ENCODE measurements at regions not wholly inside any gene's neighbourhood (a gene's known extent, or its start where the extent isn't known, plus 50 kb on each side); places are given as distances from the start of the nearest gene placed in this dataset.
"Not testable (repeated sequence)": the region's sequence is repeated elsewhere in the genome, so short reads cannot be mapped to it uniquely, and the experiment has no call there.

GRCh38 chr9:749716-750115 is 91.8 kb upstream of the DMRT1 start:
- DNase-seq = peak in 1 of 2 donors; percentile 27

GRCh38 chr9:750249-750967 is 91.1 kb upstream of the DMRT1 start:
- no peak for DNase-seq

- no peak for DNase-seq
These were observed 90.1 kb upstream of the DMRT1 start for GRCh38 chr9:751137-752051.

- no peak for DNase-seq
These were observed 89.3 kb upstream of the DMRT1 start for GRCh38 chr9:752201-752600.

- DNase-seq = no peak
These were observed 88.8 kb upstream of the DMRT1 start for GRCh38 chr9:752681-753200.

- not testable (repeated sequence) for DNase-seq
These were observed 87.8 kb upstream of the DMRT1 start for GRCh38 chr9:753734-754133.

GRCh38 chr9:754150-754931 is 87.2 kb upstream of the DMRT1 start:
- no peak for DNase-seq

GRCh38 chr9:755454-756381 is 85.8 kb upstream of the DMRT1 start:
- DNase-seq = peak in 1 of 2 donors; percentile 14

- DNase-seq = no peak
These were observed 84.1 kb upstream of the DMRT1 start for GRCh38 chr9:757246-757881.

GRCh38 chr9:758146-758545 is 83.4 kb upstream of the DMRT1 start:
- DNase-seq = no peak

GRCh38 chr9:759541-759940 is 82.0 kb upstream of the DMRT1 start:
- DNase-seq = no peak

GRCh38 chr9:759983-760736 is 81.3 kb upstream of the DMRT1 start:
- no peak for DNase-seq

GRCh38 chr9:761176-761792 is 80.2 kb upstream of the DMRT1 start:
- no peak for DNase-seq

GRCh38 chr9:761793-762560 is 79.5 kb upstream of the DMRT1 start:
- DNase-seq = no peak

GRCh38 chr9:763692-764091 is 77.8 kb upstream of the DMRT1 start:
- no peak for DNase-seq

- DNase-seq = peak; percentile 29 to 50
These were observed 77.4 kb upstream of the DMRT1 start for GRCh38 chr9:764105-764524.

- DNase-seq = no peak
These were observed 76.5 kb upstream of the DMRT1 start for GRCh38 chr9:764986-765385.

- DNase-seq = not testable (repeated sequence)
These were observed 74.4 kb upstream of the DMRT1 start for GRCh38 chr9:767061-767561.

- DNase-seq = no peak
These were observed 65.4 kb upstream of the DMRT1 start for GRCh38 chr9:776086-776485.

Measured in CD4-positive, alpha-beta T cell treated with Interleukin-4 for 1 hour (primary cell).